OCI-LY7 (cell line): ENCODE measurements at regions not wholly inside any gene's neighbourhood (a gene's known extent, or its start where the extent isn't known, plus 50 kb on each side); places are given as distances from the start of the nearest gene placed in this dataset.

Source experiments
- BruUV-seq: library from RNA; stranded (reverse); fragments of 400-500 nt; replicated peaks from 2 replicates; lab custom pipeline; 2021; lab: Mats Ljungman, UMichigan
- CTCF ChIA-PET: fragments of 300-600 bp; sonication (Branson Sonifier 250); formaldehyde crosslinking; loops from one replicate; lab custom pipeline; 2022; ENCODE audit warnings: antibody characterized with exemption; ENCODE audit not compliant: unreplicated experiment; lab: Charles Lee
- POLR2A ChIA-PET: fragments of 300-600 bp; sonication (Branson Sonifier 250); formaldehyde crosslinking; loops from one replicate; lab custom pipeline; 2022; ENCODE audit warnings: antibody characterized with exemption; lab: Charles Lee
- DNase-seq: peaks from one replicate; pipeline ENCODE4 v3.0.0-alpha.2; 2015; ENCODE audit warnings: low spot score
- H2AFZ ChIP-seq: fragments of 200-600 bp; sonication (generic), shearing (Covaris generic); 2 replicates; pipeline ENCODE4 v1.6.1; 2014; ENCODE audit warnings: mild to moderate bottlenecking, antibody characterized with exemption, low read length, moderate library complexity
- H3K27ac ChIP-seq: fragments of 200-600 bp; sonication (generic); 2 replicates; pipeline ENCODE4 v1.5.1; 2014; ENCODE audit warnings: mixed run types, low read depth, mild to moderate bottlenecking, moderate library complexity, low read length, inconsistent platforms; ENCODE audit not compliant: poor library complexity, severe bottlenecking
- H3K36me3 ChIP-seq: fragments of 200-600 bp; sonication (generic); 2 replicates; pipeline ENCODE4 v1.6.1; 2014; ENCODE audit warnings: mild to moderate bottlenecking, antibody characterized with exemption, low read length, moderate library complexity, mixed read lengths; ENCODE audit not compliant: insufficient read depth
- H3K4me1 ChIP-seq: fragments of 200-600 bp; sonication (generic); 2 replicates; pipeline ENCODE4 v1.5.1; 2014; ENCODE audit warnings: mild to moderate bottlenecking, low read length; ENCODE audit not compliant: insufficient read depth, poor library complexity, severe bottlenecking
- H3K4me2 ChIP-seq: fragments of 200-600 bp; sonication (generic); 2 replicates; pipeline ENCODE4 v1.6.1; 2014; ENCODE audit warnings: mild to moderate bottlenecking, low read length
- H3K4me3 ChIP-seq: fragments of 200-600 bp; sonication (generic); 2 replicates; pipeline ENCODE4 v1.5.1; 2014; ENCODE audit warnings: mild to moderate bottlenecking, low read depth, low read length; ENCODE audit not compliant: poor library complexity, severe bottlenecking
- H3K79me2 ChIP-seq: fragments of 200-600 bp; sonication (generic); 2 replicates; pipeline ENCODE4 v1.6.1; 2016; ENCODE audit warnings: low read depth, mild to moderate bottlenecking, low read length, moderate library complexity, mixed read lengths; ENCODE audit not compliant: insufficient read depth
- H3K9me2 ChIP-seq: fragments of 200-600 bp; sonication (generic); 2 replicates; pipeline ENCODE4 v1.6.1; 2016; ENCODE audit warnings: mild to moderate bottlenecking, low read length, mixed read lengths; ENCODE audit not compliant: insufficient read depth
- H3K9me3 ChIP-seq: fragments of 200-600 bp; sonication (generic); 2 replicates; pipeline ENCODE4 v1.6.1; 2014; ENCODE audit warnings: mild to moderate bottlenecking, mixed run types, low read length, mixed read lengths
- H4K20me1 ChIP-seq: fragments of 200-600 bp; sonication (generic); 2 replicates; pipeline ENCODE4 v1.6.1; 2014; ENCODE audit warnings: mild to moderate bottlenecking, antibody characterized with exemption, low read length, moderate library complexity, mixed read lengths; ENCODE audit not compliant: insufficient read depth
- CTCF ChIP-seq: fragments of 200-600 bp; sonication (generic); conservative IDR thresholded peaks from 2 replicates; pipeline ENCODE4 v1.5.1; 2014; ENCODE audit warnings: mild to moderate bottlenecking, antibody characterized with exemption, low read length, moderate library complexity, mixed read lengths
- EZH2phosphoT487 ChIP-seq: fragments of 200-600 bp; sonication (generic); IDR thresholded peaks from 2 replicates; pipeline ENCODE4 v1.6.1; 2018; ENCODE audit warnings: low read depth, borderline replicate concordance, mild to moderate bottlenecking, mixed run types, antibody characterized with exemption, low read length, moderate library complexity, mixed read lengths
- intact Hi-C: fragments of 100-400 bp; cut with micrococcal nuclease; formaldehyde crosslinking; loops from one replicate; pipeline ENCODE4 v1.10.0; 2022; ENCODE audit not compliant: unreplicated experiment

GRCh38 chr6:66307490-66307889, 600.5 kb upstream of the EYS start:
- Histone ChIP-seq H3K9me2 (no peaks in the 10 kb centered on the region), H4K20me1 (no peaks in the 10 kb centered on the region), H2AFZ (no peak overlapping the region), H3K36me3 (no peaks in the 10 kb centered on the region), H3K79me2 (no peaks in the 10 kb centered on the region), H3K4me3 (no peak overlapping the region), H3K4me2 (no peak overlapping the region), H3K9me3 (no peaks in the 10 kb centered on the region; the same call in 1 of the 2 replicates), H3K27ac (no peak overlapping the region), H3K4me1 (no peaks in the 10 kb centered on the region)
- ChIA-PET POLR2A (interaction anchor here (0.6 kb wide), 1 partner anchor 291 kb away, joined by 8 read pairs; no protein-coding TSS in a partner anchor), CTCF (no interaction called here)
- TF ChIP-seq CTCF = no peak
- TF ChIP-seq EZH2phosphoT487 = no peak
- intact Hi-C loops = no loop called here
- no TSS peak for BruUV-seq
- peak; percentile 2 for DNase-seq

- Histone ChIP-seq H3K36me3 (no peaks in the 10 kb centered on the region), H2AFZ (no peak overlapping the region), H3K4me1 (no peaks in the 10 kb centered on the region), H3K4me2 (no peak overlapping the region), H3K9me2 (no peaks in the 10 kb centered on the region), H4K20me1 (no peaks in the 10 kb centered on the region), H3K27ac (no peak overlapping the region), H3K9me3 (no peaks in the 10 kb centered on the region), H3K4me3 (no peak overlapping the region), H3K79me2 (no peaks in the 10 kb centered on the region)
- TF ChIP-seq EZH2phosphoT487 = no peak
- no peak for TF ChIP-seq CTCF
- ChIA-PET CTCF (no interaction called here), POLR2A (no interaction called here)
- BruUV-seq = no TSS peak
- intact Hi-C loops = no loop called here
- no peak for DNase-seq
Observed at GRCh38 chr6:66291905-66292304, 584.9 kb upstream of the EYS start.

- Histone ChIP-seq H3K36me3 (no peaks in the 10 kb centered on the region), H3K4me1 (no peaks in the 10 kb centered on the region), H3K9me3 (no peaks in the 10 kb centered on the region), H3K79me2 (no peaks in the 10 kb centered on the region), H2AFZ (no peak overlapping the region), H3K9me2 (no peaks in the 10 kb centered on the region), H4K20me1 (no peaks in the 10 kb centered on the region), H3K4me3 (no peak overlapping the region), H3K4me2 (no peak overlapping the region), H3K27ac (no peak overlapping the region)
- intact Hi-C loops = no loop called here
- ChIA-PET CTCF (no interaction called here), POLR2A (no interaction called here)
- TF ChIP-seq CTCF = no peak
- TF ChIP-seq EZH2phosphoT487 = no peak
- no TSS peak for BruUV-seq
- DNase-seq = no peak
Observed at GRCh38 chr6:66289889-66290288, 582.9 kb upstream of the EYS start.
